ENCODE measurements at regions not wholly inside any gene's neighbourhood (a gene's known extent, or its start where the extent isn't known, plus 50 kb on each side); places are given as distances from the start of the nearest gene placed in this dataset.

GRCh38 chr2:194214192-194214591 lies 1442.8 kb upstream of the SLC39A10 start:
- DNase-seq = no peak

DNA sequence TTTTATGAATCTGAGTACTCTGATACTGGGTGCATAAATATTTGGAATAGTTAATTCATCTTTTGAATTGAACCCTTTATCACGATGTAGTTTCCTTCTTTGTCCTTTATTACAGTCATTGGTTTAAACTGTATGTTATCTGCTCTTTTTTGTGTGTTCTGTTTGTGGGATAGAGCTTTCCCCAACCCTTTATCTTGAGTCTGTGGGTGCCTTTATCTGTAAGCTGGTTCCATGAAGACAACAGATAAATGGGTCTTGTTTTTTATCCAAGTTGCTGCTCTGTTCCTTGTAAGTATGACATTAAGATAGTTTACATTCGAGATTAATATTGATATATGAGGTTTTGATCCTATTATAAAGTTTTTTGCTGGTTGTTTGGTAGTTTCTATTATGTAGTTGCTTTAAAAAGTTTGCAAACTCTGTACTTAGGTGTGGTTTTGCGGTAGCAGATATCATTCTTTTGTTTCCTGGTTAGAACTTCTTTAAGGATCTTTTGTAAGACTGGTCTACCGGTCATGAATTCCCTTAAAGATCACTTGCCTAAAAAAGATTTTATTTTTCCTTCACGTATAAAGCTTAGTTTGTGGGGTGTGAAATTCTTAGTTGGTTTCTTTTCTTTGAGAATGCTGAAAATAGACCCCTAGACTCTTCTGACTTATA lies 1451.3 kb upstream of the SLC39A10 start:
- no peak for DNase-seq

DNA sequence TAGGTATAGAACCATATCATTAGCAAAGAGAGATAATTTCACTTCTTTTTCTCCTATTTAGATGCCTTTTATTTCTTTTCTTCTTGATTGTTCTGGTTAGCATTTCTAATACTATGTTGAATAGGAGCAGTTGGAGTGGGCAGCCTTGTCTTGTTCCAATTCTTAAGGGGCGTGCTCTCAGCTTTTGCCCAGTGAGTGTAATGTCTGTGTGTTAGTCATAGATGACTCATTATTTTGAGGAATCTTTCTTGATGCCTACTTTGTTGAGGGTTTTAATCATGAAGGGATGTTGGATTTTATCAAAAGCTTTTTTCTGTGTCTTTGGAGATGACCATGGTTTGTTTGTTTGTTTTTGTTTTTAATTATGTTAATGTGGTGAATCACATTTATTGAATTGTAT lies 1453.1 kb upstream of the SLC39A10 start:
- no peak for DNase-seq

- no peak for DNase-seq
These were observed 1474.1 kb upstream of the SLC39A10 start for GRCh38 chr2:194182888-194183287.

DNA sequence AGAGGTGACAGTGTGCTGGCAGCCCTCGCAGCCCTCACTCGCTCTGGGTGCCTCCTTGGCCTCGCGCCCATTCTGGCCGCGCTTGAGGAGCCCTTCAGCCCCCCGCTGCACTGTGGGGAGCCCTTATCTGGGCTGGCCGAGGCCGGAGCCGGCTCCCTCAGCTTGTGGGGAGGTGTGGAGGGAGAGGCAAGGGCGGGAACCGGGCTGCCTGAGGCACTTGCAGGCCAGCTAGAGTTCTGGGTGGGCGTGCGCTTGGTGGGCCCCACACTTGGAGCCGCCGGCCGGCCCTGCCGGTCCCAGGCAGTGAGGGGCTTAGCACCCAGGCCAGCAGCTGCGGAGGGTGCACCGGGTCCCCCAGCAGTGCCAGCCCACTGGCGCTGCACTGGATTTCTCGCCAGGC lies 1480.9 kb upstream of the SLC39A10 start:
- DNase-seq = no peak

GRCh38 chr2:194166818-194167217 lies 1490.2 kb upstream of the SLC39A10 start:
- no peak for DNase-seq

DNA sequence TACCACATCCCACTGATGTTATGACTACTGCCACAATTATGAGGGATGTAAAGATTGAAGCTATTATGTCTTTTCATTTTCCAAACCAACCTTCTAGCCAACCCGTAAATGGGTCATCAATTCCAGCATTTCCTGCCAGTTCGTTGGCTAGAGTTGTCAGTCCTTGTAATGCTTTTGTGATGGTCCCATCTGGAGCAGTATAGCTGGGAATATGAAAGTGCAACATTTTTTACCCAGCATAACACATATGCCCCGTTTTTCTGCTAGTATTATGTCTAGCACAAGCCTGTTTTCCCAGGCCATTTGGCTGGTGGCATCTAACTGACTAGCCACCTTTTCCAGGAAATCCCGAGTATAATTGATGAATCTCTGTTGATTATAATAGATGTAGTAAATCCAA lies 1501.6 kb upstream of the SLC39A10 start:
- no peak for DNase-seq

- DNase-seq = no peak
These were observed 1505.8 kb upstream of the SLC39A10 start for GRCh38 chr2:194151231-194151630.

- DNase-seq = no peak
These were observed 1521.6 kb upstream of the SLC39A10 start for GRCh38 chr2:194135463-194135862.

DNA sequence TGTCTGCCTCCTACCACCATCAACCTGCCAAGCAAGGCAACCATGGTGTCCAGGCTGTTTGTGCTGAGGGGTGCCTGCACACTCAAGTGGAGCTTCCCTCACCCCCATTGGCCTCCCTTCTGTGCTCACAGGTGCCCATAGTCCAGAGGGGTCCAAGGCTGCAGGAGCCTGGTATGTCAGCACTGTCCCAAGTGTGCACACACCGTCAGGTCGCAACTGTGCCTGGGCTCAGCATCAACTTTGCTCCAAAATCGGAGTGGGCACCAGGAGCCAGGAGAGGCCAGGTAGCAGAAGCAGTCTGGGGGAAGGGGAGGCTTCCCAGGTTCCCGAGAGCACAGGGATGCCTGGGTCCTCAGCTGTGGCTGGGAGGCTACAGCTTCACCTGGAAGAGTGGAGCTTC lies 1528.2 kb upstream of the SLC39A10 start:
- DNase-seq = no peak

GRCh38 chr2:194126418-194126817 lies 1530.6 kb upstream of the SLC39A10 start:
- no peak for DNase-seq

GRCh38 chr2:194116861-194117260 lies 1540.2 kb upstream of the SLC39A10 start:
- DNase-seq = no peak

GRCh38 chr2:194105358-194105757 lies 1551.7 kb upstream of the SLC39A10 start:
- no peak for DNase-seq

DNA sequence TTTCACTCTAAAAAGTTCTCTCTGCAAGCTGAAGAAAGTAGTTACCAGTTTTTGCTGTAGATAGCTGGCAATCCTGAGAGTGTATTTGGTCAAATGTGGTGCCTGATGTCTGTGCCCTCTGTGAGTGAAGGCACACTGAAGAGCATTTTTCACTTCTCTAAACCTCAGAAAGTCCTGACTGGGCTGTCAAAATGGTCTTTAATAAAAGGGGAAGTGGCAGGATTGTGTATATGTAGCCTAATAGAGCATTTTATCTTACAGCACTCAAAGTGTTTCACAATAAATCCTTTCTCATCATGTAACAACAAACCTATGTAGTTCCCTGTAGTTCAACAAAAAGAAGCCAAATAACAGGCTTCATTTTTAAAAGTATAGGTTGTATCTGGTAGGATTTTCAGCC lies 1552.3 kb upstream of the SLC39A10 start:
- DNase-seq = no peak

DNA sequence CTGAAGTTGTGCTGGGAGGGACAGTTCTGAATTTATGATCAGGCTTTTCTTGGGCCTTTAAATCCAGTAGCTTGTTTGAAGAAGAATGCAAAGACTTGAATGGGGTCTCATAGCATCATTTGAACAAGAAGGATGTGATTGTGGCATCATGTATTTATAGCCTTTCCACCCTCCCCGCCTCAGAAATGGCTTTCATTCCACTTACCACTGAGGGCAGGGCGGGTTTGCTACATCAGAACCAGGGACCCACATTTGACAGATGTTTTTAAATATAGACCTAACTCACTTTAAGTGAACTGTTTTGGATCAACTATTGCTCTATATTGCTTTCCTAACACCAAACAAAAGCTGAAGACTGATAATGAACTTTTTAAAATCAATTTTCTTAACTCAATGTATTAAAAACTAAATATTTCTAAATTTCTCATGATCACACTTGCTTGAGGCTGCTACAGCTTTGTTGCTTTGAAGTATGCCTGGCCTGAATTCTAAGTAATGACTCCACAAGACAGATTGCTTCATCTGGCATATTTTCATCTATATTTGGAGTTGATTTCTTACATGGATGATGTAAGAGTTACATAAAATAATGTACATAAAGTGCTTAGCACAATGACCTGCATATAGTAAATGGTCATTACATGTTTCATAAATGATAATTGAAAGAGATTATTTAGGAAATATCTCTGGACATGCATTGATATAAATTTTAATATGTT lies 1552.9 kb upstream of the SLC39A10 start:
- no peak for DNase-seq

DNA sequence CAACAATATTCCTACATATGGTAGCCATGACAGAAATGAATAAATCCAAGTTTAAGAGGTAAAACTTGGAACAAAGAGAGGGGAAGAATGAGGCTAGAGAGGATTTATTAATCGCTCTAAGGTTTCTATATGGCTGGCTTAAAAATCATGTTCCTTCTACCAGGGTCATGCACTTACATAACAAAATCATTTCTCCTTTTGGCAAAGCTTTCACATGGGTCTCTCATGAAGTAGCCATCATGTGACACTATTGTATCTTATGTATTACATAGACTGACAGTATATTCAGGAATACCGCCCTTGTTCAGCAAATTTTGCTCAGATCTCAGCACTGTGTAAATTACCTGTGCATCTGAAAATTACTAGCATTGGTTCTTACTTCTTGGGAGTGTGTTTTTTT lies 1554.5 kb upstream of the SLC39A10 start:
- no peak for DNase-seq

- no peak for DNase-seq
These were observed 1556.8 kb upstream of the SLC39A10 start for GRCh38 chr2:194100201-194100600.

- no peak for DNase-seq
These were observed 1560.6 kb upstream of the SLC39A10 start for GRCh38 chr2:194096402-194096801.

- no peak for DNase-seq
These were observed 1561.7 kb upstream of the SLC39A10 start for GRCh38 chr2:194095359-194095758.

GRCh38 chr2:194090251-194090905 lies 1566.6 kb upstream of the SLC39A10 start:
- no peak for DNase-seq

GRCh38 chr2:194087089-194087958 lies 1569.7 kb upstream of the SLC39A10 start:
- DNase-seq = no peak

GRCh38 chr2:194086129-194086528 lies 1570.9 kb upstream of the SLC39A10 start:
- DNase-seq = no peak

GRCh38 chr2:194079989-194080388 lies 1577.0 kb upstream of the SLC39A10 start:
- DNase-seq = no peak
